H4 (cell line): ENCODE measurements at regions not wholly inside any gene's neighbourhood (a gene's known extent, or its start where the extent isn't known, plus 50 kb on each side); places are given as distances from the start of the nearest gene placed in this dataset.

Experiments used
- DNase-seq: peaks from one replicate; pipeline ENCODE4 v3.0.0-alpha.2; 2015; ENCODE audit warnings: low spot score

- DNase-seq = no peak
These were observed 614.6 kb upstream of the MGMT start for GRCh38 chr10:128852449-128852848.

- no peak for DNase-seq
These were observed 614.1 kb upstream of the MGMT start for GRCh38 chr10:128852902-128853301.

GRCh38 chr10:128853537-128853936 is 613.5 kb upstream of the MGMT start:
- no peak for DNase-seq

GRCh38 chr10:128854204-128854603 is 612.8 kb upstream of the MGMT start:
- no peak for DNase-seq

- DNase-seq = peak; percentile 59
These were observed 612.1 kb upstream of the MGMT start for GRCh38 chr10:128854963-128855362.

- DNase-seq = no peak
These were observed 611.2 kb upstream of the MGMT start for GRCh38 chr10:128855618-128856428.

GRCh38 chr10:128859738-128860386 is 607.2 kb upstream of the MGMT start:
- DNase-seq = no peak

GRCh38 chr10:128860574-128860973 is 606.5 kb upstream of the MGMT start:
- DNase-seq = no peak

GRCh38 chr10:128861018-128861901 is 605.8 kb upstream of the MGMT start:
- no peak for DNase-seq

- DNase-seq = no peak
These were observed 603.6 kb upstream of the MGMT start for GRCh38 chr10:128863411-128863810.

GRCh38 chr10:128863823-128864405 is 603.1 kb upstream of the MGMT start:
- DNase-seq = no peak

- DNase-seq = no peak
These were observed 602.3 kb upstream of the MGMT start for GRCh38 chr10:128864554-128865295.

GRCh38 chr10:128865436-128866195 is 601.4 kb upstream of the MGMT start:
- no peak for DNase-seq

GRCh38 chr10:128866551-128866950 is 600.5 kb upstream of the MGMT start:
- no peak for DNase-seq

GRCh38 chr10:128867210-128867609 is 599.8 kb upstream of the MGMT start:
- DNase-seq = no peak

- no peak for DNase-seq
These were observed 599.2 kb upstream of the MGMT start for GRCh38 chr10:128867819-128868218.

GRCh38 chr10:128868481-128868880 is 598.6 kb upstream of the MGMT start:
- DNase-seq = no peak

- DNase-seq = no peak
These were observed 597.8 kb upstream of the MGMT start for GRCh38 chr10:128869101-128869749.

- DNase-seq = no peak
These were observed 596.0 kb upstream of the MGMT start for GRCh38 chr10:128870830-128871597.
